GM19324 (cell line): ENCODE measurements at regions not wholly inside any gene's neighbourhood (a gene's known extent, or its start where the extent isn't known, plus 50 kb on each side); places are given as distances from the start of the nearest gene placed in this dataset.

ENCODE experiments used
- ATAC-seq: cut with Tn5 transposase; IDR thresholded peaks from one replicate; pipeline ENCODE4 v1.9.1; 2021; ENCODE audit warnings: mild to moderate bottlenecking, moderate library complexity; ENCODE audit not compliant: unreplicated experiment, low FRiP score

DNA sequence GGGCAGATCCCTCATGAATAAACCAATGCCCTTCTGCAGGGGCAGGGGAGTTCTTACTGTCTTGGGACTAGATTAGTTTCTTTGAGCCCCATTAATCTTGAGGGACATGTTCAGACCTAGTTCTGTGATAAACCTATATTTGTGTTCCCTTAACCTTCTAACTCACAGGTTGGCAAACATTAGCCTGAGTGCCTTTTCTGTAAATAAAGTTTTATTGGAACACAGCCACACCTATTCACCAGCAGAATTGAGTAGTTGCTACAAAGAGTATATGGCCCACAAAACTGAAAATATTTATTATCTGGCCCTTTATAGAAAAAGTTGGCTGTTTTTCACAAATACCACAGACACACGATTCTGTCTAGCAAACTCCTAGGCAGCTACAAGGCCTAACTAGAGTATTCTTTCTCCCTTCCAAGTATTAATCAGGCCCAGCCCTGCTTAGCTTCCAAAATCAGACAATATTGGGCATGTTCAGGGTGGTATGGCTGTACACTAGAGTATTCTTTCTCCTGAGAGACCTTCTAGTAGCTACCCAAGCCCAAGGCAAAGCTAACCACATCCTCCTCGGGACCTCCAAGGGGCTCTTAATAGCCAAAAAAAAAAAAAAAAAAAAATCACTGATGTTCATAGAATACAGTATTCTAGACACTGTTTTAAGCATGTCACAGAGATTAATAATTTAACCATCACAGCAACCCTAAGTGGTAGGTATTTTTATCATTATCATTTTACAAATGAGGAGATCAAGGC, 199.3 kb upstream of the PWP1 start:
- no peak for ATAC-seq

- ATAC-seq: no peak
Measured at GRCh38 chr12:107487011-107487680, 198.5 kb upstream of the PWP1 start.

- ATAC-seq: no peak
Measured at GRCh38 chr12:107488666-107489065, 196.9 kb upstream of the PWP1 start.

GRCh38 chr12:107490010-107490409, 195.6 kb upstream of the PWP1 start:
- ATAC-seq: no peak

- no peak for ATAC-seq
Measured at GRCh38 chr12:107491856-107492255, 193.7 kb upstream of the PWP1 start.

DNA sequence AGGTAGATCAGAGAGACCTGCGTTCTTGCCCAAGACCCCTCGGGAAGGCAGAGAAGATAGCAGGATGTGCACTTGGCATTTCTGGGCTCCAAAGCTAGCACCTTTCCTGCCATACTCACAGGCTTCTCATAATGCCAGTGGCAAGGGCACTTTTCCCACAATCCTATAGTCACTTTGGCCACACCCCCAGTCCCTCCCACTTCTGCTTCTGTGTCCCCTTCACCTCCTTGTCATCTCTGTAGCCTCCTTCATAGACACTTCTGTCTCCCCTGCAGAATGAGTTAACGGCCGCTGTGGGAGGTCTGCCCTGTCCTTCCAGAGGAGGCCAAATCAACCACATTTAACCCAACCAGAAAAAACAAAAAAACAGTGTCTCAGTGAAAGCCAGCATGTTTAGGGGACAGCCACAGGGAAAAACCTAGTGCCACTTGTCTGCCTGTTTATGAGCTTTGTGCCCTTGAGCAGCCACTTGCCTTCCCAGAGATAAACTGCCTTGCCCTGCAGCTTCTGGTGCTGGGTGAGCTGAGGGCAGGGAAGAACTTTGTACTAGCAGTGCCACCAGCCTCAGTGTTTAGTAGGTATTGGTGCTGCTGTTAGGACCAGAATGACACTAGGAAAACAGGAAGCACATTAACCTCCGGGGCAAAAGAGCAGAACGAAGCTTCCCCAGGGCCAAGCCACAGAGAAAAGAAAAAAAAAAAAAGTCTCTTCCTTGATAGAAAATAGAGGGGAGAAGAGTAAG, 193.0 kb upstream of the PWP1 start:
- ATAC-seq: no peak

DNA sequence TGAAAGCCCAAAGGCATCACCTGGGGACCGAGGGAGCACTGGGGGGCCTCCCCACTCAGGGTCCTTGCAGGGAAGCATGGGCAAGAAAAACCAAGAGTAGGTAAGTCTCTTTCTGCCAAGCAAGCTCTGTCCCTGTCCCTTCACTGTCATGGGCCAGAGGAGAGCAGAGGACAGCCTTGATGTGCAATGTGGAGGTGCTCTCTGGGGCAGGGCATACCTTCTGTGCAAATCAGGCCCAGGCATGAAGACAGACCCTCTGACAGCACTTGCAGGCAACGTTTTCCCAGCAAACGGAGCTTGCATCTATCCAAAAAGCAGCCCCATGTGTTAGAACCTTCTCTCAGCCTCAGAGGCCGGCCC, 192.5 kb upstream of the PWP1 start:
- ATAC-seq: no peak

GRCh38 chr12:107493666-107494065, 191.9 kb upstream of the PWP1 start:
- ATAC-seq: no peak

DNA sequence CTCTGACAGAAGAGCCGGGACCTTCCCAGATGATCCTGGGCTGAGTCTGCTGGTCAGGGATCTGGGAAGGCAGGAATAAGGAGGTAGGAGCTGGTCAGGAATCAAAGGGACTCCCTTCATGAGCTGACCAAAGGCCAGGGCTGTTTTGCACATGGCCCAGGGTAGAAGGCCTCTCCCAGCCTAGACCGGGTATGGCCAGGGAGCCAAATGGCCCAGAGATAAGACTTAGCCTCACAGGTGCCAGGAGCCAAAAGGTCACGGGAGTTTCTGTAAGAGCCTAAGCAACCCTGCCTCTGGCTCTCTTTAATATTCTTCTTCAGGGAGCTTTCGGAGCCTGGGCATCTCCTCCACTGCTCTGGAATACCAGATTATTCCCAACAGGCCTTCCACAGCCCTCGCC, 191.3 kb upstream of the PWP1 start:
- no peak for ATAC-seq

GRCh38 chr12:107495604-107496003, 190.0 kb upstream of the PWP1 start:
- ATAC-seq: no peak

GRCh38 chr12:107497231-107497630, 188.4 kb upstream of the PWP1 start:
- ATAC-seq: no peak

GRCh38 chr12:107500307-107500706, 185.3 kb upstream of the PWP1 start:
- no peak for ATAC-seq

DNA sequence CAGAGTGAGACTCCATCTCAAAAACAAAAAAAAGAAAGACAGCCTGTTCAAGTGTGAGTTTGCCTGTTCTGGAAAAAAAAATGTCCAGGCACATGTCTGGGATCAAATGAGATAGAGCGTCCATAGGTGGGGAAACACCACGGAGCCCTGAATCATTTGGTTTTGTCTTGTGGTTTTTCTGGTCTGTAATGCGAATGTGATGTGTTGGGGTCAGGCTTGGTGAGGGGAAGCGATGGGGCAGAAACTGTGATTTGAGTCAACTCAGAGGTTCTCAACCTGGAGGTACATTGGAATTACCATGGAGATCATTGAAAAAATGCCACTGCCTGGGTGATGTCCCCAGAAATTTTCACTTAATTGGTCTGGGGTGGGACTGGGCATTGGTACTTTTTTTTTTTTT, 183.9 kb upstream of the PWP1 start:
- ATAC-seq: no peak

DNA sequence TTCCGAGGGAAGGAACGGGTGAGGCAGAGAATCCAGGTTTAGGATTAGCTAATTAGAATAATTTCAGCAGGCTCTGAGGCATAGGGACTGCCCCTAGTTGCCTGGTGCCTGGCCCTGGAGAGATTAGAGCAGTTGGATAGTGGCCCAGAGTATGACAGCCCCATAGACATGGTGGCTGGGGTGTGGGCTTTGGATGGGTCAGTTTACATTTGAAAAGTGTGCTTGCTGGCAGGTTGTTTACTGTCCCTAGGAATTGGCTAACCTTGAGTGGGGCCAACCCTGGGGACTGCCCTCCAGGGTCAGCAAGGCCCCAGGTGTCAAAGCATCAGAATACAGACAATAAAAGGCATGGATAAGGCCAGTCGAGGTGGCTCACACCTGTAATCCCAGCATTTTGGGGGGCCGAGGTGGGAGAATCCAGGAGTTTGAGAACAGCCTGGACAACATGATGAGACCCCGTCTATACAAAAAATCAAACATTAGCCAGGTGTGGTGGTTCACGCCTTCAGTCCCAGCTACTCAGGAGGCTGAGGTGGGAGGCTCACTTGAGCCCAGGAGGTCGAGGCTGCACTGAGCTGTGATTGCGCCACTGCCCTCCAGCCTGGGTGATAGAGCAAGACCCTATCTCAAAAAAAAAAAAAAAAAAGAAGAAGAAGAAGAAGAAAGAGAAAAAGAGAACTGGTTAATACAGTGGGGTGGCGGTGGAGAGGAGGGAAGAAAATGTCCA, 182.3 kb upstream of the PWP1 start:
- no peak for ATAC-seq

- ATAC-seq: no peak
Measured at GRCh38 chr12:107503887-107504885, 181.4 kb upstream of the PWP1 start.

DNA sequence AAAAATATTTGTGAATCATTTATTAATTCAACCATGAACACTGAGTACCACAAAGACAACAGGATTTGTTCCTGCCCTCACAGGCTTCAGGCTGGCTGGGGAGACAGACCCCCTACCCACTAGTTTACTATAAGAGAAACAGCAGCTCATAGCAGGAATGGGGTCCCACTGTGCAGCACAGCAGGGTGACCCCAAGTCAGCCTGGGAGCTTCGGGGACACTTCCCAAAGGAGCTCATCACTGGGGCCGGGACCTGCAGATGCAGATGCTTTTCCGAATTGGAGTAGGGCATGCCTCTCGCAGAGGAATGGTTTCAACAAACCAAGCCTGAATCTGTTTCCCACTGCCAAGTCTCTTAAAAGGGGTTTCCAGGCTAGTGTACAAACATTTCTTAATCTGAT, 176.2 kb upstream of the PWP1 start:
- ATAC-seq: no peak

GRCh38 chr12:107510211-107510610, 175.4 kb upstream of the PWP1 start:
- no peak for ATAC-seq

GRCh38 chr12:107511292-107511691, 174.3 kb upstream of the PWP1 start:
- no peak for ATAC-seq

DNA sequence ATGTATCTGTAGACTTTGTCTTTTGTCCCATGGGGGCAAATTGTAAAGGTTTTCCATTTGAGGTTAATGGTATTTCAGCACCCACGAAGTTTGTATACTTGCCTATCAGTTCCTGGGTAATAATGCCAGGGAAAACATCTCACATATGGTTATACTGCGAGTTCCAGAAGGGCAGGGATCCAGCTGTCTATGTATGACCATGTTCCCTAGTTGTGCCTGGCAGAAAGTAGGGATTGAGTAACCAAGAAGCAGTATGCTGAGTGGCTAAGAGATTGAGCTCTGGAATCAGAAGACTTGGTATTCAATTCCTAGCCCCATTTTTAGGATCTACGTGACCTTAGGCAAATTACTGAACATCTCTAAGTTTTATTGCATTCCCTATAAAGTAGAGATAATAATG, 173.2 kb upstream of the PWP1 start:
- ATAC-seq: no peak

GRCh38 chr12:107513184-107513583, 172.4 kb upstream of the PWP1 start:
- no peak for ATAC-seq
